ENCODE measurements at regions not wholly inside any gene's neighbourhood (a gene's known extent, or its start where the extent isn't known, plus 50 kb on each side); places are given as distances from the start of the nearest gene placed in this dataset.

- DNase-seq (ENCODE audit: low read depth): no peak
- no peak for TF ChIP-seq CTCF (IDR thresholded peaks at IDR 0.05; ENCODE audit: low read length, missing control alignments)
- H3K4me3 ChIP-seq (replicated peaks; ENCODE audit: low read depth, low read length): no peak overlapping the region
Measured at GRCh38 chr1:78231894-78232293, 186.1 kb downstream of the GIPC2 start.

GRCh38 chr1:78232630-78233029 lies 186.9 kb downstream of the GIPC2 start:
- TF ChIP-seq CTCF (IDR thresholded peaks at IDR 0.05; ENCODE audit: low read length, missing control alignments): no peak
- H3K4me3 ChIP-seq (replicated peaks; ENCODE audit: low read depth, low read length): no peak overlapping the region
- no peak for DNase-seq (ENCODE audit: low read depth)

DNA sequence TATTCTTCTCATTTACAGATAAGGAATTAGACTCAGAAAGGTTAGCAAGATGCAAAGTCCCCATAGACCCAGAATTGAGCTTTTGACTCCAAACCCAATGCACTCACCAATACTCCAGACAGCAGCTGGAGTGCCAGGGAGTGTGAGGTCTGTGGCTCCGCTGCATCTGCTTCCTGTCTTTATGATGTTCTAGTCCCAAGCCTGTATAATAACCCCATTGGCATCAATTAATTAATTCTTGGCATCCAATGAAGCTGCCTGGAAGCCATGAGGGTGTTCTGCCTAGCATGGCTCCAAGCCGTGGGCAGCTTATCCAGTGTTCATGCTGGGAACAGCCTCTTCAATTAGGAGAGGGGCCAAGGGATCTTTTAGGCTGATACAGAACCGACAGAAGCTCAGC lies 188.7 kb downstream of the GIPC2 start:
- no peak for DNase-seq (ENCODE audit: low read depth)
- TF ChIP-seq CTCF (IDR thresholded peaks at IDR 0.05; ENCODE audit: low read length, missing control alignments): no peak
- no peak overlapping the region for H3K4me3 ChIP-seq (replicated peaks; ENCODE audit: low read depth, low read length)

DNA sequence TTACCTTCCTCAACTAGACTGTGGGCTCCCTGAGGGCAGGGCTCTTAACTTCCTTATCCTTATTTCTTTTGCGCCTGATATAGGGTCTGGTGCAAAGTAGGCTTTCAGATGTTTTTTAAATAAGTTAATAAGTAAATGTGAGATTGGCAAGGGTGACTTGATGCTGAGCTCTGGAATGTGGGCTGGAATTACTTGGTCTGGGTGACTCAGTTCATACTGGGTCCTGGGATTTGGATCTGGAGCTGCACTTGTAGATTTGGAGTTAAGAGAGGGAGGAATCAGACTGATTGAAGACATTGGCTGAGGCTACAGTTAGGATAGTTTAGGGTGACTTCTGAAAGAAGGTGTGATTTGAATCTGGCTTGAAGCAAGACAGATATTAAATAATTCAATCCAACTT lies 190.9 kb downstream of the GIPC2 start:
- no peak overlapping the region for H3K4me3 ChIP-seq (replicated peaks; ENCODE audit: low read depth, low read length)
- no peak for TF ChIP-seq CTCF (IDR thresholded peaks at IDR 0.05; ENCODE audit: low read length, missing control alignments)
- DNase-seq (ENCODE audit: low read depth): no peak

DNA sequence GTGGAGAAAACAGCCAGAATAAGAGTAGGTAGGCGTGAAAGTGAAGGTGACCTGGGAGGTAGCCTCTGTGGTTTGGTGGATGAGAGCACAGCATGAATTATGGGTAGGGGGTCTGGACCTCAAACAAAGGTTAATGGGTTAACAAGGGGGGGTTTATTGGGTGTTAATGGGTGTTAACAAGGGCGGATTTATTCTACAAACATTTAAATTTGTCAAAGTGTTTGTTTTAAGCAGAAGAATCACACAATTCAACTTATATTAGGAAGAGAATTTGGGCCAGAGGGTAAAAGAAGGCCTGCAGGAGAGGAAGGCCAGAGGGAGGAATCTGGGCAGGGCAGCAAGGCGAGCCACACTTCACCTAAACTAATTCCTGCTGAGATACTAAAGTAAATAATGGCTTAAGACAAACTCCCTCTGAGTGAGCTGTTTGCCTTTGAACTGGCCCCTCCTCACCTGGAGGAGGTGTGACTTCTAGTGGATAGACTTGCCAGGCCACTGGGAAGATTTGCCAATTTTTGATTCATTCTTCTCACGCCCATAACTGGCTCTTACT lies 191.7 kb downstream of the GIPC2 start:
- DNase-seq (ENCODE audit: low read depth): no peak
- no peak for TF ChIP-seq CTCF (IDR thresholded peaks at IDR 0.05; ENCODE audit: low read length, missing control alignments)
- no peak overlapping the region for H3K4me3 ChIP-seq (replicated peaks; ENCODE audit: low read depth, low read length)

DNA sequence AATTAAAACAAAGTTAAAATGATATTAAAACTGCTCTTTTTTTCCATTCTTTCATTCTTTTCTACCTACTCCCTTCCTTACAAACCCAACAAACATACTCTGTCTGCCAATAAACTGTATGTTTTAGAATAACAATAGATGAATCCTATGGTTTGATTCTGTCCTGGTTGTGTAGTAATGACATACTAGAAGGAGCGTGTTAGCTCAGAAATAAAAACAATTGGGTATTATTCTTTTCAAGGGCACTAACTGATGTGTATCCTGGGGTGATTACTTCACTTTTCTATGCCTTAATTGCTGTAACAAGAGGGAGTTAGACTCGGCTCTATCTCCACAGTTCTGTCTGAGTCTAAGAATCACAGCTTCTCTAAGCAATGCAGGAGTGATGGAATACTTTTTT lies 194.4 kb downstream of the GIPC2 start:
- DNase-seq (ENCODE audit: low read depth): no peak
- no peak for TF ChIP-seq CTCF (IDR thresholded peaks at IDR 0.05; ENCODE audit: low read length, missing control alignments)
- no peak overlapping the region for H3K4me3 ChIP-seq (replicated peaks; ENCODE audit: low read depth, low read length)

DNA sequence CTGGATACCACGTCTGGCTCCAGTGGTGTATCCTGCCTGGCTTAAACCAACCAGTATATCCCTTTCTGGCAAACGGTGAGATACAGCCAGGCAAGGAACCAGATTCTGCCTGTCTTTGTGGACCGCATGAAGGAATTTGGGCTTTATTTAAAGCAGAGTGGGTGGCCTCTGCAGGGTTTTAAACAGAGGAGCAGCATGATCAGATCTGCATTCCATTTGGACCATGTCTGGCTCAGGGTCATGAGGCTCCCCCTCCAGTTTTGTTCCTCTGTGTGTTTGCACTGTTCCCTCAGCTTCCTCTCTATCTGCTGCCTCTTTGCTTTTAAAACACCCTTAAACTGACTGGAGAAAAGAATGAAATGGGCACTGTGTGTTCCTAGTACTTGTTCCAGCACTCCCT lies 195.0 kb downstream of the GIPC2 start:
- no peak for TF ChIP-seq CTCF (IDR thresholded peaks at IDR 0.05; ENCODE audit: low read length, missing control alignments)
- DNase-seq (ENCODE audit: low read depth): no peak

More for the DNA sequence above, 195.0 kb downstream of the GIPC2 start:
- no peak overlapping the region for H3K4me3 ChIP-seq (replicated peaks; ENCODE audit: low read depth, low read length)
